HG02981 (cell line): ENCODE measurements at regions not wholly inside any gene's neighbourhood (a gene's known extent, or its start where the extent isn't known, plus 50 kb on each side); places are given as distances from the start of the nearest gene placed in this dataset.

Source experiments
- ATAC-seq: cut with Tn5 transposase; IDR thresholded peaks from one replicate; pipeline ENCODE4 v1.9.1; 2021; ENCODE audit warnings: mild to moderate bottlenecking, moderate library complexity; ENCODE audit not compliant: unreplicated experiment

GRCh38 chr9:126235336-126236243 is 91.0 kb upstream of the MVB12B start:
- no peak for ATAC-seq

DNA sequence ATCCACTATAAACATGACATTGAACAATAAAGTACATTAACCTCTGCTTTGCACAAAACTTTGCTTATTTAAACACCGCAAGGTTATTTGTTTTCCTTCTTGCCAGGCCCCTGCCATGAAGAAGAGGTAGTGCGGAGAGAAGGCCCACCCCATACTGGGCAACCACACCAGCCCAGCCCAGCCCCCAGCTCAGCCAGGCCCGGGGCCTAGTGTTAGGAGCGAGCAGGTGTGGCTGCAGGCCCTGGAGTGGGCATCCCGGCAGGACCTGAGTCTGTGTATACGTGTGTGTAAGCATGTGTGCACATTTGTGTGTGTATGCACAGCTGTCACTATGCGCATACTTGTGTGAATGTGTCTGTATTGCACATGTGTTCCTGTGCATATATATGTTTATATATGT is 90.4 kb upstream of the MVB12B start:
- ATAC-seq: no peak

GRCh38 chr9:126238415-126238814 is 88.2 kb upstream of the MVB12B start:
- ATAC-seq: no peak

GRCh38 chr9:126239515-126239914 is 87.1 kb upstream of the MVB12B start:
- ATAC-seq: no peak

DNA sequence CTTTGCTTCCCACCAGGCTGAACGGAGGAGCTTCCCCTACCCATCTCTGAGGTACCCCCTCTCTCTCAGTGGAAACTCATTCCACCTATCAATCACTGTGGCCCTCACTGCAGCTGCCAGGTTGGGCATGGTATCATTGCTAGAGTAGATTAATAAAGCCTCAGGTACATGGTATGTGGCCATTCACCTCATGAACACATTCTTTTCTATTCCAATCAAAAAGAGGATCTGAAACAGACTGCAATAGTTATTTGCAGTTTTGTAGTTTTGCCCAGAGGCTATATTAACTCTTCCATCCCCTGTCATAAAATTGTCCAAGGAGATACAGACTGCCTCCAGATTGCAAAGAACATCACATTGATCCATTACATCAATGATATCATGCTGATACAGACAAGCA is 85.8 kb upstream of the MVB12B start:
- ATAC-seq: no peak

GRCh38 chr9:126248680-126249079 is 77.9 kb upstream of the MVB12B start:
- no peak for ATAC-seq

DNA sequence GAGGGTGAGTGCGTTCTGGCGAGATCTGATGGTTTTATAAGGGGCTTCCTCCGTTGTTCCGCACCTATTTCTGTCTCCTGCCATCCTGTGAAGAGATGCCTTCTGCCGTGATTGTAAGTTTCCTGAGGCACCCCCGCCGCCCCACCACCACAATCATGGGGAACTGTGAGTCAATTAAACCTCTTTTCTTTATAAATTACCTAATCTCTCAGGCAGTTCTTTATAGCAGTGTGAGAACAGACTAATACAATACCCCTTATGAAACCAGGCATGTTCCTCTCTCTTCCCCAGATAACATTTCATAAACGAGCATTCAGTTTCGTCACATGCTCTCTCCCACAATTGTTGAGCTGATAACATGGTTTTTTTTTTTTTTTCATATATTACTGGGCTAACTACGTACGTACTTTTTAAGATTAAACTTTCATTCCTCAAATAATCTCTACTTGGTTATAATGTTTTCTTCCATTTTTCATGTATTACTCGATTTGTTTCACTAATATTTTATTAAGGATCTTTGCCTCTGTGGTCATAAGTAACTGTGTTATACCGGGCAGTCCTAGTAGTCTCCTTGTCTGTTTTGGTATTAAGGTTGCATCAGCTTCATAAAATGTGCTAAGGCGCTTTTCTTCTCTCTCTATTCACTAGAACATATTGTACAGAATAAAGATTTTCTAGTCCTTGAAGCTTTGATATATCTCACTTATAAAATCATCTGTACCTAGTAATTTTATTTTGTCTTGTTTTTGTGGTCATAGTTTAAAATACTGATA is 64.9 kb upstream of the MVB12B start:
- no peak for ATAC-seq

DNA sequence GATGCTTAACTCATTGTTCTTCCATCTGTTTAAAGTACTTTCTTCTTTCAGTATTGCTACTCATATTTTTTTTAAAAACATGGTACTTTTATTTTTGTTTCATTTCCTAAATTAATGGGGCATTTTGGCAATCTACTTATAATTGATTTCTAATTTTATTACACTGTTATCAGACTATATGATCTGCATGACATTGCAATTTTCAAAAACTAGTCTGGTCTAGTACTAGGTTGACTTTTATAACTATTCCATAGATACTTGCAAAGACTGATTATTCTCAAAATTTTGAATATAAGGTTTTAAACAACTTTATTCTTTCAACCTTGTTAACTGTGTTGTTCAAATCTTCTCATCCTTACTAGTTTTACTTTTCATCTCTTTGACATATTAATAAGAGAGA is 63.9 kb upstream of the MVB12B start:
- no peak for ATAC-seq

DNA sequence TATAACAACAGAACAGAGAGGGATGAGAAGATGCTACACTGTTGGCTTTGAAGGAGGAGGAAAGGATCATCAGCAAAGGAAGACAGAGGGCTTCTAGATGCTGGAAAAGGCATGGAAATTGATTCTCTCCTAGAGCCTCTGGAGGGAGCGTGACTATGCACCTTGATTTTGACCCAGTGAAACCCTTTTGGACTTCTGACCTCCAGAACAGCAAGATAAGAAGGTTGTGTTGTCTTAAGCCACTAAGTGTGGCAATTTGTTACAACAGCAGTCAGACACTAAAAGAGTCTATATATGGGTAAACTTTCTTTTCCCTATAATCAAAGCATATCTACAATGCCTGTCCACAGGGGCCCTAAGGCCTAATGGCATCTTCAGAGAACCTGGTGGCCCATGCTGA is 56.1 kb upstream of the MVB12B start:
- ATAC-seq: no peak

DNA sequence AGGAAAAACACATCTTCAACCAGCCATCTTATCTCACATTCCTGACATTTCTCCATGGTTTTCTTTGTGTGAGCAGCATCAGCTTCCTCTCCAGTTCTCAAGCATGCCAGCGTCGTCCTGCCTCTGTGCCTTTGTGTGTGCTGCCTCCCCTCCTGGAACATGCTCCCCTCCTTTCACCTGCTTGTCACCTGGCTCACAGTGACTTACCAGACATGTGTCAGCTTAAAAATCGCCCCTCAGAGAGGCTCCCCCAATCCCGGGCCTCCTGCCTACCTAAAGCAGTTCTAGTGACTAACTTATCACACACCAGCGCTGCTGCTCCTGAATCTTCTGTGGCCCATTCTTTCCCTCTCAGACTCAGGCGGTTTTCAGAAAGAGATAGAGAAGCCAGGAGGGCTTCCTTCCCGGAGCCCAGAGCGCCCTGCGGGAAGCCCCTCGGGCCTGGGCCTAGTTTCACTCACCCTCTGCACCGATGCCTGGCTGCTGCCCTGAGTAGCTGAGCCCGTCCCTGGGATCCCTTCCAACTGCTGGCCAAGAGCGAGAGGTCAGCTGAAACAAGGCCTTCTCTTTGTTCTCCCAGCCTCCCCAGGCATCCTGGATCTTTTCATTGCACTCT is 51.1 kb upstream of the MVB12B start:
- ATAC-seq: no peak

- ATAC-seq: no peak
These were observed 50.4 kb upstream of the MVB12B start for GRCh38 chr9:126276056-126276728.
